ENCODE measurements at regions not wholly inside any gene's neighbourhood (a gene's known extent, or its start where the extent isn't known, plus 50 kb on each side); places are given as distances from the start of the nearest gene placed in this dataset.
"Not testable (repeated sequence)": the region's sequence is repeated elsewhere in the genome, so short reads cannot be mapped to it uniquely, and the experiment has no call there.

- H3K4me2 ChIP-seq (ENCODE audit: low read length, poor library complexity, severe bottlenecking): no peak overlapping the region
- H4K91ac ChIP-seq (ENCODE audit: low read length): peak overlapping the region; percentile 81
- no peak overlapping the region for H3K27ac ChIP-seq (ENCODE audit: low read length, poor library complexity, severe bottlenecking)
- peak overlapping the region; percentile 61 for H2AK5ac ChIP-seq (ENCODE audit: low read length, severe bottlenecking)
- H3K9me3 ChIP-seq (ENCODE audit: control insufficient read depth, low read length): no peaks in the 10 kb centered on the region
- peak overlapping the region; percentile 91 for H4K8ac ChIP-seq (ENCODE audit: low read length)
- H2AFZ ChIP-seq (ENCODE audit: low read depth, low read length): no peak overlapping the region
- H2BK15ac ChIP-seq (ENCODE audit: low read depth, poor library complexity, severe bottlenecking): peak overlapping the region; percentile 36
- WGBS: 75% methylated on average over 7 of the region's 7 CpGs
- H3K14ac ChIP-seq (ENCODE audit: low read length in 2 of 2): peak overlapping the region in 1 of 2 experiments; percentile 36
- peak overlapping the region; percentile 64 for H2BK120ac ChIP-seq (ENCODE audit: low read depth, low read length)
- H2BK12ac ChIP-seq (ENCODE audit: low read length in 2 of 2): peak overlapping the region; percentile 92 to 100
- H2BK5ac ChIP-seq (ENCODE audit: low read depth, low read length, poor library complexity, severe bottlenecking): no peak overlapping the region
- H3K4ac ChIP-seq (ENCODE audit: low read depth in 1 of 2, low read length in 2 of 2): peak overlapping the region; percentile 3 to 57
- no peak overlapping the region for H3K23ac ChIP-seq (ENCODE audit: low read length in 2 of 2)
- peak overlapping the region; percentile 68 for H3K9ac ChIP-seq (ENCODE audit: low read length)
- H3K4me1 ChIP-seq (ENCODE audit: control insufficient read depth, insufficient read depth, low read depth, low read length): peaks cover 13% of the 10 kb centered on the region
- peaks cover 0 to 3% of the 10 kb centered on the region in 2 experiments for H3K36me3 ChIP-seq (ENCODE audit: control insufficient read depth in 1 of 2, insufficient read depth in 2 of 2, low read depth in 1 of 2, low read length in 2 of 2)
- no peak for DNase-seq
- H3K27me3 ChIP-seq (ENCODE audit: control insufficient read depth in 1 of 2, insufficient read depth in 1 of 2, low read length in 2 of 2): no peaks in the 10 kb centered on the region
- H3K4me3 ChIP-seq (ENCODE audit: insufficient read depth in 1 of 2, low read depth in 1 of 2, low read length in 2 of 2): no peak overlapping the region
- peaks cover 2% of the 10 kb centered on the region for H3K79me1 ChIP-seq (replicated peaks; ENCODE audit: low read length, poor library complexity, severe bottlenecking)
- peak overlapping the region; percentile 87 to 93 for H3K18ac ChIP-seq (ENCODE audit: low read depth in 1 of 2, low read length in 2 of 2)
Observed at GRCh38 chr17:64742326-64742725, 80.2 kb upstream of the SMURF2 start.

DNA sequence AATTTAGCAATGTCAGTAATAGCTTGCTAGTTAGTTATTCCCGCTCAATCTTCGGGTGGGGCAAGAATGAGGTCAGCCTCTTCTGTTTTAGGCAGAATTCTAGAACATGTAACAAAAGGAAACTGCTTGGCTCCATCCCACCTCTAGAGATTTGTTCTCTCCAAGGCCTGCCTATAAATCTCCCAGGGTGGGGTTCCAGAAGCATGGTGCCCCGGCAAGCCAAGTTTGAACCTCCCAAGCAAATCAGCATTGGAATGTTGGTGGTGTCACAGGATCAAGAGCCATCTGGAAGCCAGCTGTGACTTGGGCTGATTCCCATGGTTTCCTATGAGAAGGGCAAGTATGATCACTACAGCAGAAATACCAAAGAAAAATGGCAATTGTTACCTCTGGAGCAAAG lies 79.8 kb upstream of the SMURF2 start:
- peaks cover 13% of the 10 kb centered on the region for H3K4me1 ChIP-seq (ENCODE audit: control insufficient read depth, insufficient read depth, low read depth, low read length)
- H3K9ac ChIP-seq (ENCODE audit: low read length): peak overlapping the region; percentile 68
- H3K79me1 ChIP-seq (replicated peaks; ENCODE audit: low read length, poor library complexity, severe bottlenecking); H4K8ac ChIP-seq (ENCODE audit: low read length); H3K27me3 ChIP-seq (ENCODE audit: control insufficient read depth in 1 of 2, insufficient read depth in 1 of 2, low read length in 2 of 2); H3K9me3 ChIP-seq (ENCODE audit: control insufficient read depth, low read length); H2BK5ac ChIP-seq (ENCODE audit: low read depth, low read length, poor library complexity, severe bottlenecking); H2BK15ac ChIP-seq (ENCODE audit: low read depth, poor library complexity, severe bottlenecking); H3K4me3 ChIP-seq (ENCODE audit: insufficient read depth in 1 of 2, low read depth in 1 of 2, low read length in 2 of 2); H4K91ac ChIP-seq (ENCODE audit: low read length); H3K27ac ChIP-seq (ENCODE audit: low read length, poor library complexity, severe bottlenecking); H3K14ac ChIP-seq (ENCODE audit: low read length in 2 of 2); H2AFZ ChIP-seq (ENCODE audit: low read depth, low read length); H3K36me3 ChIP-seq (ENCODE audit: control insufficient read depth in 1 of 2, insufficient read depth in 2 of 2, low read depth in 1 of 2, low read length in 2 of 2); H3K4me2 ChIP-seq (ENCODE audit: low read length, poor library complexity, severe bottlenecking); H3K23ac ChIP-seq (ENCODE audit: low read length in 2 of 2): not testable (repeated sequence)
- WGBS: 58% methylated on average over 2 of the region's 3 CpGs
- peak; percentile 72 for DNase-seq
- H2BK12ac ChIP-seq (ENCODE audit: low read length in 2 of 2): peak overlapping the region; percentile 92 to 100
- peak overlapping the region; percentile 61 for H2AK5ac ChIP-seq (ENCODE audit: low read length, severe bottlenecking)
- peak overlapping the region in 1 of 2 experiments; percentile 3 for H3K4ac ChIP-seq (ENCODE audit: low read depth in 1 of 2, low read length in 2 of 2)
- H3K18ac ChIP-seq (ENCODE audit: low read depth in 1 of 2, low read length in 2 of 2): peak overlapping the region; percentile 87 to 93
- peak overlapping the region; percentile 64 for H2BK120ac ChIP-seq (ENCODE audit: low read depth, low read length)

DNA sequence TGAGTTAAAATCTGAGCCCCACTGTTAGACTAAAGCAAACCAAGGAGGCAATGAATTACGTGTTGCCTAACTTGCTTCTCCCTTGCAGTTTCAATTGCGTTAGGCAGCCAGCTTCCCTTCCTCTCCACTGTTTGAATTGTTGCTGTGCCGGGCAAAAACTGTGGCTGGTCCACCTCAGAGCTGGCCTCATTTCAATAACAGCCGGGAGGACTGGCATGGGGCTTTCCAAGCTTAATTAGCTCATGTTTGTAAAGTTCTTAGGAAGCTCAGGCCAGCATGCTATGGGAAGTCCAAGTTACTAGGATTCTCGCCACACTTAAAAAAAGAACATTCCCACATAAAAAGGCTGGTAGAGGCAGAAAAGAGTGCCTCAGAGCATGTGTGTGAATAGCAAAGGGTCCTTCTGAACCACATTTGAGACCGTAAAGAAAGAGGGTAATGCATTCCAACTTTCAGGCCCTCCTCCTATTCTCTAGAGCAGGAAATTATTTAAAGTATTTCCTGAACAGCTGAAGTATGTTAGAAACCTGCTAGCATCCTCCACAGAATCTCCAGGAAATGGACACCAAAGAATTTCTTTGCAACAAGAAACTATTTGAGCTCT lies 79.0 kb upstream of the SMURF2 start:
- Histone ChIP-seq H3K36me3 (ENCODE audit: control insufficient read depth in 1 of 2, insufficient read depth in 2 of 2, low read depth in 1 of 2, low read length in 2 of 2) (no peaks in the 10 kb centered on the region), H4K91ac (ENCODE audit: low read length) (peak overlapping the region; percentile 83), H3K79me1 (replicated peaks; ENCODE audit: low read length, poor library complexity, severe bottlenecking) (peaks cover 2% of the 10 kb centered on the region), H3K18ac (ENCODE audit: low read depth in 1 of 2, low read length in 2 of 2) (peak overlapping the region in 1 of 2 experiments; percentile 79), H3K27ac (ENCODE audit: low read length, poor library complexity, severe bottlenecking) (peak overlapping the region; percentile 59), H3K4me2 (ENCODE audit: low read length, poor library complexity, severe bottlenecking) (no peak overlapping the region), H3K9me3 (ENCODE audit: control insufficient read depth, low read length) (no peaks in the 10 kb centered on the region), H2BK15ac (ENCODE audit: low read depth, poor library complexity, severe bottlenecking) (no peak overlapping the region), H4K8ac (ENCODE audit: low read length) (peak overlapping the region; percentile 55), H3K4me3 (ENCODE audit: insufficient read depth in 1 of 2, low read depth in 1 of 2, low read length in 2 of 2) (peak overlapping the region in 1 of 2 experiments; percentile 24), H3K9ac (ENCODE audit: low read length) (peak overlapping the region; percentile 68), H3K23ac (ENCODE audit: low read length in 2 of 2) (no peak overlapping the region), H2AK5ac (ENCODE audit: low read length, severe bottlenecking) (no peak overlapping the region), H3K27me3 (ENCODE audit: control insufficient read depth in 1 of 2, insufficient read depth in 1 of 2, low read length in 2 of 2) (no peaks in the 10 kb centered on the region), H3K14ac (ENCODE audit: low read length in 2 of 2) (no peak overlapping the region), H2BK120ac (ENCODE audit: low read depth, low read length) (no peak overlapping the region), H3K4me1 (ENCODE audit: control insufficient read depth, insufficient read depth, low read depth, low read length) (peaks cover 13% of the 10 kb centered on the region), H3K4ac (ENCODE audit: low read depth in 1 of 2, low read length in 2 of 2) (no peak overlapping the region), H2BK5ac (ENCODE audit: low read depth, low read length, poor library complexity, severe bottlenecking) (no peak overlapping the region), H2BK12ac (ENCODE audit: low read length in 2 of 2) (peak overlapping the region in 1 of 2 experiments; percentile 95), H2AFZ (ENCODE audit: low read depth, low read length) (no peak overlapping the region)
- peak; percentile 91 for DNase-seq
- WGBS: 17% methylated on average over 4 of the region's 6 CpGs

GRCh38 chr17:64739316-64740058 lies 77.4 kb upstream of the SMURF2 start:
- WGBS: 18% methylated on average over 9 of the region's 9 CpGs
- Histone ChIP-seq H3K36me3 (ENCODE audit: control insufficient read depth in 1 of 2, insufficient read depth in 2 of 2, low read depth in 1 of 2, low read length in 2 of 2) (no peaks in the 10 kb centered on the region), H4K8ac (ENCODE audit: low read length) (peak overlapping the region; percentile 63), H3K4me2 (ENCODE audit: low read length, poor library complexity, severe bottlenecking) (no peak overlapping the region), H3K23ac (ENCODE audit: low read length in 2 of 2) (no peak overlapping the region), H3K9me3 (ENCODE audit: control insufficient read depth, low read length) (no peaks in the 10 kb centered on the region), H2BK120ac (ENCODE audit: low read depth, low read length) (peak overlapping the region; percentile 74), H2BK12ac (ENCODE audit: low read length in 2 of 2) (peak overlapping the region; percentile 89 to 91), H3K79me1 (replicated peaks; ENCODE audit: low read length, poor library complexity, severe bottlenecking) (peaks cover 3% of the 10 kb centered on the region), H3K4me3 (ENCODE audit: insufficient read depth in 1 of 2, low read depth in 1 of 2, low read length in 2 of 2) (peak overlapping the region in 1 of 2 experiments; percentile 33), H4K91ac (ENCODE audit: low read length) (peak overlapping the region; percentile 73), H3K27ac (ENCODE audit: low read length, poor library complexity, severe bottlenecking) (peak overlapping the region; percentile 44), H2BK5ac (ENCODE audit: low read depth, low read length, poor library complexity, severe bottlenecking) (no peak overlapping the region), H2AK5ac (ENCODE audit: low read length, severe bottlenecking) (peak overlapping the region; percentile 87), H3K9ac (ENCODE audit: low read length) (peak overlapping the region; percentile 85), H3K18ac (ENCODE audit: low read depth in 1 of 2, low read length in 2 of 2) (peak overlapping the region; percentile 85 to 94), H2BK15ac (ENCODE audit: low read depth, poor library complexity, severe bottlenecking) (peak overlapping the region; percentile 28), H3K4ac (ENCODE audit: low read depth in 1 of 2, low read length in 2 of 2) (peak overlapping the region; percentile 54 to 66), H3K14ac (ENCODE audit: low read length in 2 of 2) (no peak overlapping the region), H3K27me3 (ENCODE audit: control insufficient read depth in 1 of 2, insufficient read depth in 1 of 2, low read length in 2 of 2) (no peaks in the 10 kb centered on the region), H3K4me1 (ENCODE audit: control insufficient read depth, insufficient read depth, low read depth, low read length) (peaks cover 13% of the 10 kb centered on the region), H2AFZ (ENCODE audit: low read depth, low read length) (peak overlapping the region; percentile 72)
- DNase-seq: peak; percentile 95
